ENCODE measurements at regions not wholly inside any gene's neighbourhood (a gene's known extent, or its start where the extent isn't known, plus 50 kb on each side); places are given as distances from the start of the nearest gene placed in this dataset.

DNA sequence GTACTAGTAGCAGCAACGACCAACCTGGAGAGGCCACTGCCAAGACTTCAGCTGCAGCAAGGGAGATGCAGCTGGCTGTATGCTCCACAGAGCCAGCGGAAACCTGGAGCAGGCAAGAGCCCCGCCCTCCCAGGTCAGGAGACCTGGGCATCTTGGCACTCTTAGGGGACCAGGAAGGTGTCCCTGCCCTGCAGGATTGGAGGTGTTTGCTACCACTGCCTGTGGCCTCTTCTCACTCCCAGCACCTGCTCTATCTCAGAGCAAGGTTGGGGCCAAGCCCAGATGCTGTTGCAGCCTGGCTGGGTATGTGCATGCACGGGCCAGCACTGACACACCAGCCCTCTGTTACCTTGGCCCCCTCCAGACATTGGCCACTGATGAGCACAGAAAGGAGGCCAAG lies 1512.8 kb downstream of the REEP3 start:
- TF ChIP-seq EZH2phosphoT487 (conservative IDR thresholded peaks at IDR 0.05; ENCODE audit: low read length), result no peak
- TF ChIP-seq, protein P1, sequence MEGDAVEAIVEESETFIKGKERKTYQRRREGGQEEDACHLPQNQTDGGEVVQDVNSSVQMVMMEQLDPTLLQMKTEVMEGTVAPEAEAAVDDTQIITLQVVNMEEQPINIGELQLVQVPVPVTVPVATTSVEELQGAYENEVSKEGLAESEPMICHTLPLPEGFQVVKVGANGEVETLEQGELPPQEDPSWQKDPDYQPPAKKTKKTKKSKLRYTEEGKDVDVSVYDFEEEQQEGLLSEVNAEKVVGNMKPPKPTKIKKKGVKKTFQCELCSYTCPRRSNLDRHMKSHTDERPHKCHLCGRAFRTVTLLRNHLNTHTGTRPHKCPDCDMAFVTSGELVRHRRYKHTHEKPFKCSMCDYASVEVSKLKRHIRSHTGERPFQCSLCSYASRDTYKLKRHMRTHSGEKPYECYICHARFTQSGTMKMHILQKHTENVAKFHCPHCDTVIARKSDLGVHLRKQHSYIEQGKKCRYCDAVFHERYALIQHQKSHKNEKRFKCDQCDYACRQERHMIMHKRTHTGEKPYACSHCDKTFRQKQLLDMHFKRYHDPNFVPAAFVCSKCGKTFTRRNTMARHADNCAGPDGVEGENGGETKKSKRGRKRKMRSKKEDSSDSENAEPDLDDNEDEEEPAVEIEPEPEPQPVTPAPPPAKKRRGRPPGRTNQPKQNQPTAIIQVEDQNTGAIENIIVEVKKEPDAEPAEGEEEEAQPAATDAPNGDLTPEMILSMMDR (IDR thresholded peaks at IDR 0.05; ENCODE audit: insufficient read depth, low read length, poor library complexity, severe bottlenecking), result no peak
- Histone ChIP-seq H4K20me1 (ENCODE audit: low read depth, low read length) (no peaks in the 10 kb centered on the region), H3K79me2 (ENCODE audit: insufficient read depth, low read length) (no peaks in the 10 kb centered on the region), H3K9me3 (ENCODE audit: insufficient read depth, low read length) (peaks cover 5% of the 10 kb centered on the region; the same call in 1 of the 2 replicates), H3K27me3 (ENCODE audit: low read length) (no peaks in the 10 kb centered on the region), H3K9me2 (replicated peaks; ENCODE audit: insufficient read depth, low read length) (no peaks in the 10 kb centered on the region), H3K4me3 (ENCODE audit: insufficient read depth, low read length, poor library complexity, severe bottlenecking) (no peak overlapping the region), H3K36me3 (ENCODE audit: low read length) (no peaks in the 10 kb centered on the region), H3K27ac (ENCODE audit: low read depth, low read length) (no peak overlapping the region), H3K9ac (ENCODE audit: low read length) (no peak overlapping the region), H3K4me2 (ENCODE audit: low read depth, low read length, poor library complexity, severe bottlenecking) (no peak overlapping the region), H2AFZ (ENCODE audit: low read depth, low read length, severe bottlenecking) (no peak overlapping the region), H3F3A (ENCODE audit: insufficient read depth) (no peaks in the 10 kb centered on the region)

DNA sequence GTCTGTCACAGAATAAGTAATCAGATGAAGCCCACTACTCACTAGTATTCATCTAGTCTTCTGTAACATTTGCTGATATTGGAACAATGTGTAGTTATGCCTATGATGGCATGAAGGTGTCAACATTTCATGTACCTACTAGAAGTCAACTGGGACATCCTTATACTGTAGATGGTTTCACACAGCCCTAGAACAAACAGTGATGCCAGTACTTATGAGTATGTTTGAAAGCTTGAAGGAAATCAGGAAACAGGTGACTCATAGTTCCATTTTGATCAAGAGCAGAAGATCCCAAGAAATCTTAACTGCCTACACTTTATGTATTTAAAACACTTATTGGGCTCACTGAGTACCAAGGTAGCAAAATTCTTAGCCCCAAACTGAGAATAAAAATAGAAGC lies 1519.6 kb downstream of the REEP3 start:
- Histone ChIP-seq H3F3A (ENCODE audit: insufficient read depth) (no peaks in the 10 kb centered on the region), H3K27ac (ENCODE audit: low read depth, low read length) (no peak overlapping the region), H3K27me3 (ENCODE audit: low read length) (no peaks in the 10 kb centered on the region), H3K4me3 (ENCODE audit: insufficient read depth, low read length, poor library complexity, severe bottlenecking) (no peak overlapping the region), H3K4me2 (ENCODE audit: low read depth, low read length, poor library complexity, severe bottlenecking) (no peak overlapping the region), H3K36me3 (ENCODE audit: low read length) (no peaks in the 10 kb centered on the region), H3K9ac (ENCODE audit: low read length) (no peak overlapping the region), H3K9me2 (replicated peaks; ENCODE audit: insufficient read depth, low read length) (no peaks in the 10 kb centered on the region), H2AFZ (ENCODE audit: low read depth, low read length, severe bottlenecking) (no peak overlapping the region), H3K79me2 (ENCODE audit: insufficient read depth, low read length) (no peaks in the 10 kb centered on the region), H4K20me1 (ENCODE audit: low read depth, low read length) (no peaks in the 10 kb centered on the region), H3K9me3 (ENCODE audit: insufficient read depth, low read length) (no peaks in the 10 kb centered on the region)
- TF ChIP-seq, protein P1 (IDR thresholded peaks at IDR 0.05; ENCODE audit: insufficient read depth, low read length, poor library complexity, severe bottlenecking), result no peak
- no peak for TF ChIP-seq EZH2phosphoT487 (conservative IDR thresholded peaks at IDR 0.05; ENCODE audit: low read length)

DNA sequence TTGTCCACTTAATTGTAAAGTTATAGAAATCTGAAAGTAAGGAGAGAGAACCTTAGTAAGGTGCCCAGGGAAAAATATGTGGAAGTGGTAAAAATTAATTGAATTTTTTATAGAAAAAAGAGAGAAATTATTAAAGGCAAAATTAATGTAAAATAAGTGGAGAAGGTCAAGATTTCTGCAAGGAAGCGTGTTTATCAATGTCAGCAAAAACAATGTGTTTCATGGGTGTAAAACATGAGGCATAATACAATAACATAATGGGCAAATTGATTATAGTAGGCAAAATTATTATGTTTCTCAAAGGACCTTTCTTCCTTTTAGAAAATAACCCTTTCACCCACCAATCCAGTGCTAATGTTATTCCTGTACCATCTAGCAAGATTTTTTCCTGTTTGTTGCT lies 1520.1 kb downstream of the REEP3 start:
- TF ChIP-seq, protein P1 (IDR thresholded peaks at IDR 0.05; ENCODE audit: insufficient read depth, low read length, poor library complexity, severe bottlenecking), result no peak
- TF ChIP-seq EZH2phosphoT487 (conservative IDR thresholded peaks at IDR 0.05; ENCODE audit: low read length), result no peak
- Histone ChIP-seq H3K79me2 (ENCODE audit: insufficient read depth, low read length) (no peaks in the 10 kb centered on the region), H3K36me3 (ENCODE audit: low read length) (no peaks in the 10 kb centered on the region), H3K9ac (ENCODE audit: low read length) (no peak overlapping the region), H3K9me3 (ENCODE audit: insufficient read depth, low read length) (no peaks in the 10 kb centered on the region), H3K27me3 (ENCODE audit: low read length) (no peaks in the 10 kb centered on the region), H4K20me1 (ENCODE audit: low read depth, low read length) (no peaks in the 10 kb centered on the region), H3F3A (ENCODE audit: insufficient read depth) (no peaks in the 10 kb centered on the region), H3K9me2 (replicated peaks; ENCODE audit: insufficient read depth, low read length) (no peaks in the 10 kb centered on the region), H3K4me2 (ENCODE audit: low read depth, low read length, poor library complexity, severe bottlenecking) (no peak overlapping the region), H3K27ac (ENCODE audit: low read depth, low read length) (no peak overlapping the region), H3K4me3 (ENCODE audit: insufficient read depth, low read length, poor library complexity, severe bottlenecking) (no peak overlapping the region), H2AFZ (ENCODE audit: low read depth, low read length, severe bottlenecking) (no peak overlapping the region)
